ENCODE measurements at regions not wholly inside any gene's neighbourhood (a gene's known extent, or its start where the extent isn't known, plus 50 kb on each side); places are given as distances from the start of the nearest gene placed in this dataset.

DNA sequence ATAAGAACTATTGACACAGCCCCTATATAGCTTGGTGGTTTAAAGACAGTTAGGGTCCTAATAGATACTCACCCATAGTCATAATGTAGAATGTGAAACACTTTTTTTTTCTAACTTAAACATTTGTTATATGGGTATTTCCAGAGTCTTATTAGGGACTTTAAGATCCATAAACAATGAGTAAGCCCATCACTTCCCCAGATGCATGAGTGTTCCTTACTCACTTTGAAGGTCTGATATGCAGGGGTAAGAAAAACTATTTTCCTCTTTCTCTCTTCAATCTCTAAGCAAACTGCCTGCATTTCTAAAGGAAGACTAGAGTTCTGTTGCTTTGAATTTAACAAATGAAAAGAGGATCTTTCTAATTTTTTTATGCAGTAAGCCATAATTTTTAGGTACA, 443.6 kb upstream of the PITX2 start:
- TF ChIP-seq, protein P1, sequence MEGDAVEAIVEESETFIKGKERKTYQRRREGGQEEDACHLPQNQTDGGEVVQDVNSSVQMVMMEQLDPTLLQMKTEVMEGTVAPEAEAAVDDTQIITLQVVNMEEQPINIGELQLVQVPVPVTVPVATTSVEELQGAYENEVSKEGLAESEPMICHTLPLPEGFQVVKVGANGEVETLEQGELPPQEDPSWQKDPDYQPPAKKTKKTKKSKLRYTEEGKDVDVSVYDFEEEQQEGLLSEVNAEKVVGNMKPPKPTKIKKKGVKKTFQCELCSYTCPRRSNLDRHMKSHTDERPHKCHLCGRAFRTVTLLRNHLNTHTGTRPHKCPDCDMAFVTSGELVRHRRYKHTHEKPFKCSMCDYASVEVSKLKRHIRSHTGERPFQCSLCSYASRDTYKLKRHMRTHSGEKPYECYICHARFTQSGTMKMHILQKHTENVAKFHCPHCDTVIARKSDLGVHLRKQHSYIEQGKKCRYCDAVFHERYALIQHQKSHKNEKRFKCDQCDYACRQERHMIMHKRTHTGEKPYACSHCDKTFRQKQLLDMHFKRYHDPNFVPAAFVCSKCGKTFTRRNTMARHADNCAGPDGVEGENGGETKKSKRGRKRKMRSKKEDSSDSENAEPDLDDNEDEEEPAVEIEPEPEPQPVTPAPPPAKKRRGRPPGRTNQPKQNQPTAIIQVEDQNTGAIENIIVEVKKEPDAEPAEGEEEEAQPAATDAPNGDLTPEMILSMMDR (optimal IDR thresholded peaks at IDR 0.05 in 1 of 3, IDR thresholded peaks at IDR 0.05 in 1 of 3, conservative IDR thresholded peaks at IDR 0.05 in 1 of 3; ENCODE audit: extremely low read depth in 1 of 3, insufficient read depth in 2 of 3, low read length in 3 of 3) = no peak
- TF ChIP-seq EZH2 (IDR thresholded peaks at IDR 0.05; ENCODE audit: low read length) = no peak

Data from keratinocyte (primary cell).